ENCODE measurements at regions not wholly inside any gene's neighbourhood (a gene's known extent, or its start where the extent isn't known, plus 50 kb on each side); places are given as distances from the start of the nearest gene placed in this dataset.

DNA sequence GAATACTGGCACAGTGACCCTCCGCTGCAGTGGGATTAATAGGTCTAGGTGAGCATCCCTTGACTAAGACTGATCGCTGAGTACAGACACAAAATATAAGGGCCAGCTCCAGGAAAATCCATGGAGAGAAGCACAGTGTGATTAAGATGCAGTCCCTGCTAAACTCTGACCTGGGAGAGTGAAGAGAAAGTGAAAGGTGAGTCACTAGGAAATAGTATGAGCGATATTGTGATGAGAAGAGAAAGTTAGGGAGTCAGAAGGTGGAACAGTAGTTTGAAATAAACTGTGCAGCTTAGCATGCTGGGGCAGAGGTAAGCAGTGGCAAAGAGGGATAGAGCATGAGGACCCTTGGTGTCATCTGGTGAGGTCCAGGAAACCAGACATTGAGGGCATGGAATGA lies 278.6 kb upstream of the MAP3K7 start:
- TF ChIP-seq CTCF (IDR thresholded peaks at IDR 0.05), result no peak
- no peak overlapping the region for H3K4me3 Mint-ChIP-seq
- Histone ChIP-seq H3K4me1 (ENCODE audit: control insufficient read depth in 1 of 2, insufficient read depth in 2 of 2, low read length in 2 of 2) (no peaks in the 10 kb centered on the region), H3K4me3 (replicated peaks in 1 of 3; ENCODE audit: low read depth in 2 of 3, low read length in 3 of 3) (no peak overlapping the region), H3K9ac (ENCODE audit: insufficient read depth, low read length, poor library complexity, severe bottlenecking) (no peak overlapping the region), H3K36me3 (replicated peaks in 1 of 2; ENCODE audit: control insufficient read depth in 1 of 2, insufficient read depth in 2 of 2, low read length in 2 of 2) (no peaks in the 10 kb centered on the region), H3K79me2 (ENCODE audit: insufficient read depth, low read length) (no peaks in the 10 kb centered on the region), H3K27ac (ENCODE audit: low read depth in 1 of 2, low read length in 2 of 2) (no peak overlapping the region), H3K4me2 (replicated peaks; ENCODE audit: extremely low read depth, low read length, poor library complexity, severe bottlenecking) (no peak overlapping the region), H2AFZ (ENCODE audit: insufficient read depth, low read depth, low read length, poor library complexity, severe bottlenecking) (no peak overlapping the region), H4K20me1 (ENCODE audit: insufficient read depth, low read length) (no peaks in the 10 kb centered on the region), H3K27me3 (ENCODE audit: control insufficient read depth in 2 of 2, insufficient read depth in 2 of 2, low read length in 2 of 2) (no peaks in the 10 kb centered on the region), H3K9me3 (replicated peaks in 1 of 2; ENCODE audit: control insufficient read depth in 1 of 2, insufficient read depth in 1 of 2, low read length in 2 of 2) (no peaks in the 10 kb centered on the region)
- intact Hi-C loops (cut with micrococcal nuclease), result no loop called here
- WGBS (ENCODE audit: insufficient coverage), result 58% methylated on average over 3 of the region's 3 CpGs
- H3K9me3 Mint-ChIP-seq, result peaks cover 0 to 5% (median 0%) of the 10 kb centered on the region in 7 donors
- H3K4me1 Mint-ChIP-seq, result peaks cover 2% of the 10 kb centered on the region
- DNase-seq, result no peak
- no peaks in the 10 kb centered on the region for H3K36me3 Mint-ChIP-seq
- no peak overlapping the region for H3K27ac Mint-ChIP-seq
- H3K27me3 Mint-ChIP-seq (ENCODE audit: low read depth in 3 of 3), result peaks cover 0 to 2% (median 2%) of the 10 kb centered on the region in 3 donors

- H3K4me2 ChIP-seq (replicated peaks; ENCODE audit: extremely low read depth, low read length, poor library complexity, severe bottlenecking), result no peak overlapping the region
- H3K27ac Mint-ChIP-seq, result no peak overlapping the region
- H3K9me3 ChIP-seq (replicated peaks in 1 of 2; ENCODE audit: control insufficient read depth in 1 of 2, insufficient read depth in 1 of 2, low read length in 2 of 2), result no peaks in the 10 kb centered on the region
- intact Hi-C loops (cut with micrococcal nuclease), result no loop called here
- no peak for TF ChIP-seq CTCF (IDR thresholded peaks at IDR 0.05)
- H3K27me3 Mint-ChIP-seq (ENCODE audit: low read depth in 3 of 3), result peaks cover 0 to 2% (median 2%) of the 10 kb centered on the region in 3 donors
- H2AFZ ChIP-seq (ENCODE audit: insufficient read depth, low read depth, low read length, poor library complexity, severe bottlenecking), result no peak overlapping the region
- H3K4me1 Mint-ChIP-seq, result peaks cover 2% of the 10 kb centered on the region
- H4K20me1 ChIP-seq (ENCODE audit: insufficient read depth, low read length), result no peaks in the 10 kb centered on the region
- WGBS (ENCODE audit: insufficient coverage), result no CpG with 5 or more reads among the region's 1 CpG
- H3K4me3 Mint-ChIP-seq, result no peak overlapping the region
- H3K36me3 Mint-ChIP-seq, result no peaks in the 10 kb centered on the region
- no peak overlapping the region for H3K9ac ChIP-seq (ENCODE audit: insufficient read depth, low read length, poor library complexity, severe bottlenecking)
- no peaks in the 10 kb centered on the region for H3K79me2 ChIP-seq (ENCODE audit: insufficient read depth, low read length)
- H3K27me3 ChIP-seq (ENCODE audit: control insufficient read depth in 2 of 2, insufficient read depth in 2 of 2, low read length in 2 of 2), result no peaks in the 10 kb centered on the region
- H3K4me3 ChIP-seq (replicated peaks in 1 of 3; ENCODE audit: low read depth in 2 of 3, low read length in 3 of 3), result no peak overlapping the region
- H3K9me3 Mint-ChIP-seq, result peaks cover 0 to 2% (median 0%) of the 10 kb centered on the region in 7 donors
- H3K27ac ChIP-seq (ENCODE audit: low read depth in 1 of 2, low read length in 2 of 2), result no peak overlapping the region
- no peaks in the 10 kb centered on the region for H3K36me3 ChIP-seq (replicated peaks in 1 of 2; ENCODE audit: control insufficient read depth in 1 of 2, insufficient read depth in 2 of 2, low read length in 2 of 2)
- no peak for DNase-seq
- H3K4me1 ChIP-seq (ENCODE audit: control insufficient read depth in 1 of 2, insufficient read depth in 2 of 2, low read length in 2 of 2), result no peaks in the 10 kb centered on the region
Measured at GRCh38 chr6:90863043-90863442, 276.2 kb upstream of the MAP3K7 start.
